Stimulated activated CD4-positive, alpha-beta T cell treated with anti-CD3 and anti-CD28 coated beads, Interleukin-4, amount 100 ng/mL, for 4 hours (primary cell): ENCODE measurements at regions not wholly inside any gene's neighbourhood (a gene's known extent, or its start where the extent isn't known, plus 50 kb on each side); places are given as distances from the start of the nearest gene placed in this dataset.

ENCODE experiments used
- DNase-seq, 2 experiments: peaks; one replicate each; pipeline ENCODE4 v3.0.0-alpha.2; 2020

- DNase-seq = no peak
Observed at GRCh38 chr20:63115651-63116411, 100.1 kb downstream of the YTHDF1 start.

- no peak for DNase-seq
Observed at GRCh38 chr20:63114693-63115311, 101.1 kb downstream of the YTHDF1 start.

GRCh38 chr20:63114006-63114692, 101.8 kb downstream of the YTHDF1 start:
- DNase-seq = no peak

GRCh38 chr20:63112491-63113219, 103.3 kb downstream of the YTHDF1 start:
- DNase-seq = no peak

- DNase-seq = no peak
Observed at GRCh38 chr20:63108247-63108646, 101.5 kb upstream of the BHLHE23 start.

GRCh38 chr20:63107449-63108200, 100.9 kb upstream of the BHLHE23 start:
- DNase-seq = no peak

- no peak for DNase-seq
Observed at GRCh38 chr20:63106765-63107448, 100.1 kb upstream of the BHLHE23 start.

GRCh38 chr20:63106108-63106764, 99.5 kb upstream of the BHLHE23 start:
- no peak for DNase-seq

- no peak for DNase-seq
Observed at GRCh38 chr20:63105211-63106107, 98.7 kb upstream of the BHLHE23 start.

- DNase-seq = no peak
Observed at GRCh38 chr20:63104312-63105181, 97.8 kb upstream of the BHLHE23 start.

GRCh38 chr20:63103402-63104311, 96.9 kb upstream of the BHLHE23 start:
- DNase-seq = no peak

- peak; percentile 62 to 78 for DNase-seq
Observed at GRCh38 chr20:63102721-63103375, 96.1 kb upstream of the BHLHE23 start.

GRCh38 chr20:63101781-63102720, 95.3 kb upstream of the BHLHE23 start:
- peak; percentile 60 to 75 for DNase-seq

- no peak for DNase-seq
Observed at GRCh38 chr20:63100926-63101699, 94.3 kb upstream of the BHLHE23 start.

- no peak for DNase-seq
Observed at GRCh38 chr20:63100174-63100925, 93.6 kb upstream of the BHLHE23 start.
